ENCODE measurements at regions not wholly inside any gene's neighbourhood (a gene's known extent, or its start where the extent isn't known, plus 50 kb on each side); places are given as distances from the start of the nearest gene placed in this dataset.

DNA sequence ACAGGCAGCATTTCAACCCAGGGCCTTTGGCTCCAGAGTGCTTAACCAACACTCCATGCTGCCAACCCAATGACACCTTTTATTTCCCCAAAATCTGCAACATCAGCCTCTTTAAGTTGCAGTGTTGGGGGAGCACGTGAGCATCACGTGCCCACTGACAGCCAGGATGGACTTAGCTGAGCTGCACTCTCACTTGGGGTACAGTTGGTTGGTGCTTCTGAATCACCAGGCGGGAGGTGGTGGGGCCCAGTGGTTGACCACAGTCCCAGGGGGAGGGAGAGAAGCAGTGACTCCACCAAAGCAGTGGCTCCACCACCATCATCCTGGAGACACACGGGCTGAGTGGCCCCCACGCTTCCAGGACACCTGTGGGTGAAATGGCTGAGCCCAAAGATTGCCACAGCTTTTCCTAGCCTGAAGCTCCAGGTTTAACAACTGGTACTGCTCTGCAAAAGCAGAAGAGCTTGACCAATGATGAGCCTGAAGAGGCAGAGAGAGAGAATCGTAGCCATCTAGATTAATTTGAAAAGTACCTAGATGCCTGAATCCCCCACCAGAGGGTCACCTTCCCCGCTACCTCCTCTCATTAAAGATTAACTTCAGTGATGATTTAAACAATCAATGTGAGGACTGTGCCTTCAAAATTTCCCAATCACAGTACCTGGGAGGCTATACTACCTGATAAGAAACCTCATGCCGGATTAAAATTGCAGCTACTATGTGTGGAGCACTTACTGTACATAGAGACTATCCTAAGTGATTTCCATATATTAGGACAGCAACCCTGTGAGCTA lies 193.8 kb downstream of the FOXO1 start:
- TF ChIP-seq POLR2A (IDR thresholded peaks at IDR 0.05; ENCODE audit: low read length) = no peak
- TF ChIP-seq GATA1 (IDR thresholded peaks at IDR 0.05; ENCODE audit: low read depth, low read length) = no peak

Measured in erythroblast (primary cell).